NCI-H226 (cell line): ENCODE measurements at regions not wholly inside any gene's neighbourhood (a gene's known extent, or its start where the extent isn't known, plus 50 kb on each side); places are given as distances from the start of the nearest gene placed in this dataset.
A peak's percentile ranks its signal among the peaks of the same experiment; 100 is the strongest.
"Not testable (repeated sequence)": the region's sequence is repeated elsewhere in the genome, so short reads cannot be mapped to it uniquely, and the experiment has no call there.

Experiments used
- DNase-seq: peaks from one replicate; pipeline ENCODE4 v3.0.0-alpha.2; 2015

DNA sequence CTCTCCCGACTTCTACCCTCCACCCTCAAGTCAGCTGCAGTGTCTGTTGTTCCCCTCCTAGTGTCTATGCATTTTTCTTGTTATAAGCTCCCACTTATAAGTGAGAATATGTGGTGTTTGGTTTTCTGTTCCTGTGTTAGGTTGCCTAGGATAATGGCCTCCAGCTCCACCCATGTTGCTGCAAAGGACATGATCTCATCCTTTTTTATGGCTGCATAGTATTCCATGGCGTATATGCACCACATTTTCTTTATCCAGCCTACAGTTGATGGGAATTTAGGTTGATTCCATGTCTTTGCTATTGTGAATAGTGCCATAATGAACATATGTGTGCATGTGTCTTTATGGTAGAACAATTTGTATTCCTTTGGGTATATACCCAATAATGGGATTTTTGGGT lies 80.7 kb downstream of the SPTSSA start:
- DNase-seq: not testable (repeated sequence)

DNA sequence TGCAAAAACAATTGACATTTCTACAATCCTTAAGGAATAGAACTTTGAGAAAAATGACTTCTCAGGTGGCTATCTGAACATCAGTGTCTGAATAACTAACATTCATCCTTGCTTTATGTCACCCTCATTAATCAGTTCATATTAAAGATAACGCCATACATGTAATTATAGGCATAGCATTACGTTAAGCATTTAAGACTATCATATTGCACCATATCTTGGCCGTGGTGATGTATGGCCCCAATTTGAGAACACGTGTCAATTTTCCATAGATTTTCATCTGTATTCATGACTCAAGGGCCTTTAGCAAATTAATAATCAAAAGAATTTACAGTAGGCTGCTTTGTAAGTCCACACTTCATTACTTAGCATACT lies 81.6 kb downstream of the SPTSSA start:
- DNase-seq: no peak

DNA sequence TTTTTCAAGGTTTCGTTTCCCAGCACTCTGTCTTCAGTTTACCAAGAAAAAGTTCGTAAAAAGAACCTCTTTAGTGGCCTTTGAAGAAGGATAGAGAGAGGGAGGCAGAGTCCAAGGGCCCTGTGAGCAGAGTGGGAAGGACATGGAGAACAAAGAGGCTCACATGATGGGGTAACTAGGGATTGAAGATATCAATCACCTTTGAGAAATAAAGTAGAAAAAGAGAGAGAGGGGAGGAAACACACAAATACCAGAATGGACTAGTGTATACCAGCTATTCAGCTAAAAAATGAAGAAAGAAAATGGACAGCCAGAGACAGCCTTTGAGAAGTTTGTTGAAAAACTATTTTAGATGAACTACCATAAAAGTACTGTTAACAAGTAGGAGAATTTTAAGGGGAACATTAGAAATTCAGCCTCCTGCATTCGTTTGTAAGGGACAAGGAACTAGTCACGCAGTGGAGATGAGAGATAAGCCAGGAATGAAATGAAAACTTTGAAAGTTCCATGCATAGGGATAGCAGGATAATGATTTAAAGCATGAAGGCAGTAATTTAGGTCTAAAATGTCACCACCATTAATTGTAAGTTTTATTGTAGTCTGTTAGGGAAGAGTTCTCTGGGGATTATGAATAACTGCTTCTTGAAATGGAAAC lies 82.1 kb downstream of the SPTSSA start:
- no peak for DNase-seq

- DNase-seq: no peak
Measured at GRCh38 chr14:34376649-34377267, 85.3 kb downstream of the SPTSSA start.

DNA sequence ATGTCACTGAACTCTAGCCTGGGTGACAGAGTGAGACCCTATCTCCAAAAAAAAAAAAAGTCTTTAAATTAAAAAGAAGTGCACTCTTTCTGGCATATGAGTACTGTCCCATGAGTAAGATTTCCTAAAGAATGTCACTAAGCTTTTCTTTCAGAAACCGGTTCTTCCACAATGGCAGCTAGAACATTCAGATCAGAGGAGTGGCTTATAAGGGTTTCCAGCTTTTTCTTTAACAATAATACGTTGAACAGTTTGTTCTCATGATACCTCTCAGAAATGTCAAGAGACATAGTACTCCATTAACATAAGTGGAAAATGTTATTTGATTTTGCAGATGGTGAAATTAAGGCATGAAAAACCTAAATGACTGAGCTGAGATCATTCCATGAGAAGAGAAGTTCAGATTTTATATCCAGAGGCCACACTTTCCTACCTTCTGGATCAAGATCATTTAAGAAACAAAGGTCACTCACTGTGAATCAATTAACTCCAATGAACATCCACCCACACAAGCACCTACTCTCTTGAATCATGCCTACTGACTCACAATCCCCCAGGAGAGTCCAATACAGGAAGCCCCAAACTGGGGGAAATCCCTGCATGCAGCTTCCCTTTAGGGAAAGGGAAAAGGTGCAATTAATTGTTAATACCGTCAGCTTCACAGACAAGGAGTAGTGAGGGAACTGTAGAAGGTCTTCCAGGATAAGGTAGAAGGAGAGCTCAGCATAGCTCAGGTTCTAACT lies 86.9 kb downstream of the SPTSSA start:
- no peak for DNase-seq

DNA sequence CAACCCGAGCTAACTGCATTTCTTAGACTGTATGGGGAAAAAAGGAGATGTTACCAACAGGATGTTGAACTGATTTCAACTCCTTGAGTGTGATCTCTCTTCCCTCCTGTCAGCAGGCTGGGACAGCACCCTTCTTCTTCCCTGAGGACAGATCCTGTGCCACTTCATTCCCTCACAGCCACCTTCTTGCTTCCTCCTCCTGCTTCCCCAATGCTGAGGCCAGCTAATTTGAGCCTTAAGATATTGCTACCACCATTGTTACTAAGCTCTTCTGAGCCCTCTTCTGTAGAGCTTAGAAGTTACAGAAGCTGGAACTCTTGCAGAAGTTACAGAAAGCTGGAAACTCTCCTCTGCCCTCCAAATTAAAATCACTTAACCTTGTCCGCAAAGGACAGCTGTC lies 88.8 kb downstream of the SPTSSA start:
- DNase-seq: no peak

GRCh38 chr14:34372786-34373185 lies 89.3 kb downstream of the SPTSSA start:
- DNase-seq: no peak

GRCh38 chr14:34369648-34370030 lies 92.4 kb downstream of the SPTSSA start:
- peak; percentile 19 for DNase-seq

- DNase-seq: no peak
Measured at GRCh38 chr14:34368971-34369647, 92.9 kb downstream of the SPTSSA start.

DNA sequence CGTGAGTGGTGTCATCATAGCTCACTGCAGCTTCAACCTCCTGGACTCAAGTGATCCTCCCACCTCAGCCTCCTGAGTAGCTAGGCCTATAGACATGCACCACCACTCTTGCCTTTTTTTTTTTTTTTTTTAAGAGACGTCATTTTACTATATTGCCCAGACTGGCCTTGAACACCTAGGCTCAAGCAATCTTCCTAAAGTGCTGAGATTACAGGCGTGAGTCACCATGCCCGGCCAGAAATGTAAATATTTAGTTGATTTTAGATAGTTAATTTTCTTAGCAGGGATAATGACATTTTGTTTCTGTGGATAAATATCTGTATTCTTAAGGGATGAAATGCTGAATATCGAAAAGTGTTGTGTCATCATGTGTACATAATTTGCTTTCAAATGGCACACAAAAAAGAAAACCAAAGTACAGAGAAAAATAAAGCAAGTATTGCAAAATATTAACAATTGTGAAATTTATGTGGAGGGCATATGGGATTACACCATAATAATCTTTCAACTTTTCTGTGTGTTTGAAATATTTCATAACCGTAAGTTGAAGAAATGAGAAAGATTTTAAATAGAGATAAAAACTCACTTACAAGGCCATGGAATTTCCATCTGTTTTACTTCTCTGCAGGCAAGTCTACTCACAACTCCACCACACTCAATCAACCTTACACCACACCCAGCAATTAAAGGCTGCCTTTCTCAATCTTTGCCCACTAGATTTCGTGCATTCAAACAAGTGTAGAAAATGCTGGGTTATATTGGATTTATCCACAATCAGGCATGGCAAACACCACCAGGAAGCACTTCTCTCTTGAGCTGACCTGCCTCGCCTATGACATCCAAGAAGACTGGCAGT lies 93.7 kb downstream of the SPTSSA start:
- DNase-seq: peak; percentile 16

GRCh38 chr14:34365309-34365915 lies 96.6 kb downstream of the SPTSSA start:
- no peak for DNase-seq

DNA sequence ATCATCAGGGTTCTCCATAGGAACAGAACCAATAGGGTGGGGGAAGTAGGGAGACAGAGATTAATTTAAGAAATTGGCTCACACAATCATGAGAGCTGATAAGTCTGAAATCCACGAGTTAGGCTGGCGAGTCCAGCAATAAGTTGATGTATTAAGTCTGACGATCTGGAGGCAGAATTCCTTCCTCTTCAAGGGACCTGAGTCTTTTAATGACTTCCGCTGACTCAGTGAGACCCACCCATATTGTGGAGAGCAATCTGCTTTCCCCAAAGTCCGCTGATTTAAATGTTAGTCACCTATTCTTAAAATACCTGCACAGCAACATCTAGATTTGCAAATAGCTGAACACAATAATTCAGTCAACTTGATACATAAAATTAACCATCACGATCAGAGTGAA lies 97.8 kb downstream of the SPTSSA start:
- no peak for DNase-seq

- peak; percentile 48 for DNase-seq
Measured at GRCh38 chr14:34363733-34364134, 98.3 kb downstream of the SPTSSA start.

DNA sequence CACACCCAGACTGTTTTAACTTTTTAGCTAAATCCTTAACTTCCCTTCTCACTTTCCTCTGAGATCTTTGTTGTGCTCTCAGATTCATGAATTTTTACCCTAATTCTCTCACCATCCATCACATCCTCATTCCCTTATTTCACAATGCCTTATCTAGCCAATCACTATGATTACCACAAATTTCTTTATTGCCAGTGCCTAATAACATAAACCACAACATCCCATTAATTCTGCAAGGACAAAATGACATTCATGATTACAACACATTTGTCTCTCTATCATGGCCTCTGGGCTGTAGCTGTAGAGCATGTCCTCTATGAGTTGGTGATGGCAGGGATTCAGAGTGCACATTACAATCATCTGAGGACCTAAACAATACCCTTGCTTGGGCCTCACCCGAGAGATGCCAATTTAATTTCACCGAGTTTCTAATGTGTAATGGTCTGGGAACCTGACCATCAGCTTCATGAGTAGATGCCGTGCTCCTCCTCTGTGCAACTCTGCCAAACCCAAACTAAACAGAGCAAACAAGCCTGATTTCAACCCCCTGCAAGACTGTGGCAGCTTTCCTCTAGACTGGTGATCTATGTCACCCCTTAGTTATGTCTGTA lies 99.3 kb downstream of the SPTSSA start:
- DNase-seq: no peak

GRCh38 chr14:34361504-34362011 lies 100.5 kb downstream of the SPTSSA start:
- DNase-seq: no peak

- DNase-seq: no peak
Measured at GRCh38 chr14:34359420-34360117, 102.5 kb downstream of the SPTSSA start.

DNA sequence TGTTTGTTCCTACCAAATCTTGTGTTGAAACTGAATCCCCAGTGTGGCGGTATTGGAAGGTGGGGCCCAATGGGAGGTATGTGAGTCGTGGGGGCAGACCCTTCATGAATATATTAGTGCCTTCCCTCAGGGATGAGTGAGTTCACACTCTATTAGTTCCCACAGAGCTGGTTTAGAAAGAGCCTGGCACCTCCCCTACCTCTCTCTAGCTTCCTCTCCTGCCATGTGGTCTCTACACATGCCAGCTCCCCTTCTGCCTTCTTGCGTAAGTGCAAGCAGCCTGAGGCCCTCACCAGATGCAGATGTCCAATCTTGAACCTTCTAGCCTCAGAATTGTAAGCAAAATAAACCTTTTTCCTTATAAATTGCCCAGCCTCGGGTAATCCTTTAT lies 105.8 kb downstream of the SPTSSA start:
- peak; percentile 47 for DNase-seq

DNA sequence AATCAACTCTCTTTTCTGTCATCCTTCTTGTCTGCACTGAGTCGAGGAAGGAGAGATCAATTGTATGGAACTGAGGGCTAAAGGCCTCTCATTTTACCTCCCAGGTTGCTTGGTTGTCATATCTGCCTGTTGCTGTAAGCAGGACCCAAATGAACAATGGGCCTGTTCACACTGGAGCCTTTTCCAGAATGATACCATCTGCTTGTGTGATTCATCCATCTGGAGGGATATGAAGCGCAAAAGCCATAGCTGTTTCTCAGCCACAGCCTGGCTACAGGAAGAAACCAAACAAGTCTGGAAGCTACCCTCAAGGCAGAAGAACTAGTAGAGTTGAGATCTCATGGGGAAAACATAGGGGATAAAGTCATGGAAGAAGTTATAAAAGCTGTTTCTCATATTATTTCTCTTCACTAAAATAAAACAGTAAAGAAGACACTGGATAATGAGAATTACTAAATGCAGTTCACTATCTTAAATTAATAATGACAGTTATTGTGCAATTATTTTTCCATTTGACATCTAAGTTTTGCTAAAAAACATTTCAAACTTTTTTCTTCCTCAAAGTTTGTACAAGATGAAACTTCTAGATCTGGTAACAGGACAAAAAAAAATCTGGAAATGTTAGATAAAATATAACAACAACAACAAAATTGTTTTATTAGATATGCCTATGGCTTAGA lies 106.3 kb downstream of the SPTSSA start:
- peak; percentile 55 for DNase-seq

DNA sequence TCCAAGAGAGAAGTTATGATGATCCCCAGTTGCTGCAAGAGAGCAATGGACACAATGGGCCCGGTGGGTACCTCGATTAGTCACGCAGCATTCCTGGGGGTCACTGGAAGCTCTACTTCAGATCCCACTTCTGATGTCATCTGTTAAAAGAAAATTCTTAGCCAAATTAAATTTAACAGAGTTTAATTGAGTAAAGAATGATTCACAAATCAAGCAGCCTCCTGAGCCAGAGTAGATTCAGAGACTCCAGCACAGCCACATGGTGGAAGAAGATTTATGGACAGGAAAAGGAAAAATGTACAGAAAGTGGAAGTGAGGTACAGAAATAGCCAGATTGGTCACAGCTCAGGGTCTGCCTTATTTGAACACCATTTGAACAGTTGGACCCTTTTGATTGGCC lies 107.5 kb downstream of the SPTSSA start:
- DNase-seq: no peak

GRCh38 chr14:34350903-34351302 lies 111.1 kb downstream of the SPTSSA start:
- no peak for DNase-seq
